ENCODE measurements at regions not wholly inside any gene's neighbourhood (a gene's known extent, or its start where the extent isn't known, plus 50 kb on each side); places are given as distances from the start of the nearest gene placed in this dataset.

DNA sequence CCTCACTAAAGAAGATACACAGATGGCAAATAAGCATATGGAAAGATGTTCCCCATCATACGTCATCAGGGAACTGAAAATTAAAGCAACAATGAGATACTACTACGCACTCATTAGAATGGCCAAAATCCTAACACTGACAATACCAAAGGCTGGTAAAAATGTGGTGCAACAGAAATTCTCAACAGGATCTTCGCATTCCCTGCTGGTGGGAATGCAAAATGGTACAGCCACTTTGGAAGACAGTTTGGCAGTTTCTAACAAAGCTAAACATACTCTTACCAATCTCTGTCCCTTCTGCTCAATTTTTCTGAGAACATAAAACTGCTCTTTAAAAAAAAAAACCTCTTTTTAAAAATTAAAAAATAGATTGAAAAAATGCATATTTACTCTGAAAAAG lies 300.2 kb downstream of the FBXW7 start:
- no peak overlapping the region for H3K4me3 ChIP-seq (ENCODE audit: low read depth, low read length)
- TF ChIP-seq POLR2A (IDR thresholded peaks at IDR 0.05; ENCODE audit: extremely low read depth, insufficient read length) (no peak), MYC (IDR thresholded peaks at IDR 0.05; ENCODE audit: low read depth, low read length) (no peak)
- DNase-seq (ENCODE audit: low read depth): no peak

- no peak overlapping the region for H3K4me3 ChIP-seq (ENCODE audit: low read depth, low read length)
- TF ChIP-seq POLR2A (IDR thresholded peaks at IDR 0.05; ENCODE audit: extremely low read depth, insufficient read length) (no peak), MYC (IDR thresholded peaks at IDR 0.05; ENCODE audit: low read depth, low read length) (no peak)
- TF ChIP-seq, protein P1, sequence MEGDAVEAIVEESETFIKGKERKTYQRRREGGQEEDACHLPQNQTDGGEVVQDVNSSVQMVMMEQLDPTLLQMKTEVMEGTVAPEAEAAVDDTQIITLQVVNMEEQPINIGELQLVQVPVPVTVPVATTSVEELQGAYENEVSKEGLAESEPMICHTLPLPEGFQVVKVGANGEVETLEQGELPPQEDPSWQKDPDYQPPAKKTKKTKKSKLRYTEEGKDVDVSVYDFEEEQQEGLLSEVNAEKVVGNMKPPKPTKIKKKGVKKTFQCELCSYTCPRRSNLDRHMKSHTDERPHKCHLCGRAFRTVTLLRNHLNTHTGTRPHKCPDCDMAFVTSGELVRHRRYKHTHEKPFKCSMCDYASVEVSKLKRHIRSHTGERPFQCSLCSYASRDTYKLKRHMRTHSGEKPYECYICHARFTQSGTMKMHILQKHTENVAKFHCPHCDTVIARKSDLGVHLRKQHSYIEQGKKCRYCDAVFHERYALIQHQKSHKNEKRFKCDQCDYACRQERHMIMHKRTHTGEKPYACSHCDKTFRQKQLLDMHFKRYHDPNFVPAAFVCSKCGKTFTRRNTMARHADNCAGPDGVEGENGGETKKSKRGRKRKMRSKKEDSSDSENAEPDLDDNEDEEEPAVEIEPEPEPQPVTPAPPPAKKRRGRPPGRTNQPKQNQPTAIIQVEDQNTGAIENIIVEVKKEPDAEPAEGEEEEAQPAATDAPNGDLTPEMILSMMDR (IDR thresholded peaks at IDR 0.05; ENCODE audit: low read depth, low read length): no peak
- no peak for DNase-seq (ENCODE audit: low read depth)
These were observed 301.3 kb downstream of the FBXW7 start for GRCh38 chr4:152234571-152234970.

- H3K4me3 ChIP-seq (ENCODE audit: low read depth, low read length): no peak overlapping the region
- DNase-seq (ENCODE audit: low read depth): no peak
- TF ChIP-seq MYC (IDR thresholded peaks at IDR 0.05; ENCODE audit: low read depth, low read length) (no peak), MAX (IDR thresholded peaks at IDR 0.05; ENCODE audit: low read depth, low read length) (no peak), POLR2A (IDR thresholded peaks at IDR 0.05; ENCODE audit: extremely low read depth, insufficient read length) (no peak)
- TF ChIP-seq, protein P1 (IDR thresholded peaks at IDR 0.05; ENCODE audit: low read depth, low read length): no peak
These were observed 303.6 kb downstream of the FBXW7 start for GRCh38 chr4:152232271-152232670.

- no peak overlapping the region for H3K4me3 ChIP-seq (ENCODE audit: low read depth, low read length)
- no peak for DNase-seq (ENCODE audit: low read depth)
- no peak for TF ChIP-seq MAX (IDR thresholded peaks at IDR 0.05; ENCODE audit: low read depth, low read length)
- no peak for TF ChIP-seq POLR2A (IDR thresholded peaks at IDR 0.05; ENCODE audit: extremely low read depth, insufficient read length)
- TF ChIP-seq, protein P1 (IDR thresholded peaks at IDR 0.05; ENCODE audit: low read depth, low read length): no peak
- TF ChIP-seq MYC (IDR thresholded peaks at IDR 0.05; ENCODE audit: low read depth, low read length): no peak
These were observed 306.1 kb downstream of the FBXW7 start for GRCh38 chr4:152229782-152230289.

GRCh38 chr4:152225680-152226079 lies 310.2 kb downstream of the FBXW7 start:
- no peak for DNase-seq (ENCODE audit: low read depth)
- no peak overlapping the region for H3K4me3 ChIP-seq (ENCODE audit: low read depth, low read length)
- no peak for TF ChIP-seq POLR2A (IDR thresholded peaks at IDR 0.05; ENCODE audit: extremely low read depth, insufficient read length)
- no peak for TF ChIP-seq MYC (IDR thresholded peaks at IDR 0.05; ENCODE audit: low read depth, low read length)
- no peak for TF ChIP-seq MAX (IDR thresholded peaks at IDR 0.05; ENCODE audit: low read depth, low read length)
- TF ChIP-seq, protein P1 (IDR thresholded peaks at IDR 0.05; ENCODE audit: low read depth, low read length): no peak

- TF ChIP-seq, protein P1 (IDR thresholded peaks at IDR 0.05; ENCODE audit: low read depth, low read length): no peak
- TF ChIP-seq MYC (IDR thresholded peaks at IDR 0.05; ENCODE audit: low read depth, low read length): no peak
- TF ChIP-seq MAX (IDR thresholded peaks at IDR 0.05; ENCODE audit: low read depth, low read length): no peak
- no peak for TF ChIP-seq POLR2A (IDR thresholded peaks at IDR 0.05; ENCODE audit: extremely low read depth, insufficient read length)
- no peak overlapping the region for H3K4me3 ChIP-seq (ENCODE audit: low read depth, low read length)
- no peak for DNase-seq (ENCODE audit: low read depth)
These were observed 311.0 kb downstream of the FBXW7 start for GRCh38 chr4:152224721-152225420.

Data from NB4 (cell line).